HFFc6 (cell line): ENCODE measurements at regions not wholly inside any gene's neighbourhood (a gene's known extent, or its start where the extent isn't known, plus 50 kb on each side); places are given as distances from the start of the nearest gene placed in this dataset.

Experiments
- DNase-seq: peaks from one replicate; pipeline ENCODE4 v3.0.0-alpha.2; 2018
- H3K27ac Mint-ChIP-seq: 2 replicates; pipeline ENCODE4 v1.8.0; 2020; ENCODE audit warnings: mild to moderate bottlenecking, mixed read lengths
- H3K27me3 Mint-ChIP-seq: 2 replicates; pipeline ENCODE4 v1.8.0; 2021; ENCODE audit warnings: mild to moderate bottlenecking, moderate library complexity, mixed read lengths; ENCODE audit not compliant: insufficient read depth
- H3K36me3 Mint-ChIP-seq: 2 replicates; pipeline ENCODE4 v1.8.0; 2021; ENCODE audit warnings: low read depth, mixed read lengths
- H3K4me1 Mint-ChIP-seq: 2 replicates; pipeline ENCODE4 v1.8.0; 2020; ENCODE audit warnings: low read depth, mixed read lengths
- H3K4me3 Mint-ChIP-seq: 2 replicates; pipeline ENCODE4 v1.8.0; 2020; ENCODE audit warnings: mild to moderate bottlenecking, moderate library complexity, mixed read lengths
- H3K9me3 Mint-ChIP-seq: 2 replicates; pipeline ENCODE4 v1.8.0; 2020; ENCODE audit warnings: mild to moderate bottlenecking, mixed read lengths
- TF ChIP-seq, protein P1 (sequence below): fragments of 200-600 bp; sonication (generic); IDR thresholded peaks from 2 replicates; pipeline ENCODE4 v1.5.0; 2021; ENCODE audit warnings: antibody characterized with exemption, mild to moderate bottlenecking

DNA sequence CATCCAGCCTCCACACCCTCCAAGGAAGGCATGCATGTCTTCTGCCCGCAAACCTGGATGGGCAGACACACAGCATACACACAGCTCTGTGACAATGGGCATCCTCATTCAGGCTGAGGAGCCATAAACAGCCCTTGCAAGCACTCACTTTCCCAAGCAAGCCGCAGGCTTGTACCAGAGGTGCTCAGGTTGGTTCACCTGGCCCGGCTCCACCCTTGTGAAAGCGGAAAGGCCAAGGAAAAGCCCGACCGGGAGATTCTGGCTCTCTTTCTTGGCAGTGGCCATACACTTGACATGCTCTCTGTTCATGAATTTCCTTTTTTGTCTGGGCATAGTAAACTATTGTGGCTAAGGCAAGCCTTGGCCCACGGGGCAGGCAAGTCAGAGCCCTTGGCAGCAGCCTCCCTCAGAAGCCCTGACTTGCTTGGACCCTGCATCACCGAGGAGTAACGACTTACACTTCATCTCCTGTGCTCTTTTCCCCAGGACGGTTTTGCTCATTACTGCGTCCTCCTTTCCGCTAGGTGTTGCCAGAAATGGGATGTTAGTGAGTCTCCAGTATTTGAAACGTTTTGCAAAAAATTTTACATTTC is 74.6 kb upstream of the BNC1 start:
- DNase-seq: no peak
- Mint-ChIP-seq H3K4me1 (peaks cover 7% of the 10 kb centered on the region), H3K27me3 (peaks cover 10% of the 10 kb centered on the region), H3K9me3 (no peaks in the 10 kb centered on the region), H3K36me3 (no peaks in the 10 kb centered on the region), H3K27ac (no peak overlapping the region), H3K4me3 (no peak overlapping the region)
- TF ChIP-seq, protein P1, sequence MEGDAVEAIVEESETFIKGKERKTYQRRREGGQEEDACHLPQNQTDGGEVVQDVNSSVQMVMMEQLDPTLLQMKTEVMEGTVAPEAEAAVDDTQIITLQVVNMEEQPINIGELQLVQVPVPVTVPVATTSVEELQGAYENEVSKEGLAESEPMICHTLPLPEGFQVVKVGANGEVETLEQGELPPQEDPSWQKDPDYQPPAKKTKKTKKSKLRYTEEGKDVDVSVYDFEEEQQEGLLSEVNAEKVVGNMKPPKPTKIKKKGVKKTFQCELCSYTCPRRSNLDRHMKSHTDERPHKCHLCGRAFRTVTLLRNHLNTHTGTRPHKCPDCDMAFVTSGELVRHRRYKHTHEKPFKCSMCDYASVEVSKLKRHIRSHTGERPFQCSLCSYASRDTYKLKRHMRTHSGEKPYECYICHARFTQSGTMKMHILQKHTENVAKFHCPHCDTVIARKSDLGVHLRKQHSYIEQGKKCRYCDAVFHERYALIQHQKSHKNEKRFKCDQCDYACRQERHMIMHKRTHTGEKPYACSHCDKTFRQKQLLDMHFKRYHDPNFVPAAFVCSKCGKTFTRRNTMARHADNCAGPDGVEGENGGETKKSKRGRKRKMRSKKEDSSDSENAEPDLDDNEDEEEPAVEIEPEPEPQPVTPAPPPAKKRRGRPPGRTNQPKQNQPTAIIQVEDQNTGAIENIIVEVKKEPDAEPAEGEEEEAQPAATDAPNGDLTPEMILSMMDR: no peak

DNA sequence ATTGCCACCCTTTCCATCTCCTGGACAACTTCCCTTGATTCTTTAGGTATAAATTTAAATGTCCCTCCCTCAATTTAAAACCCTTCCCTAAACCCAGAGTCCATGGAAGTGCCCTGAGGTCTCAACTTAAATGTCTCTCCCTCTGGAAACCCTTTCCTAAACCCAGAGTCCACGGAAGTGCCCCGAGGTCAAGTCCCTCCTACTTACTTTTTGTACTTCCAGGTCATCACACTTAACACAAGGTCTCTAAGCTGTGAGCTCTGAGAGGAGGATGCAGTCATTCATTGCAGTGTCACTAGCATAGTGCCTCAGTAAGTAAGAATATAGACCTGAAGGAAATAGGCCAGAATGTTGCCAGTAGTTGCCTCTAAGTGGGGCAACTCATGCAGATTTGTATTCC is 78.2 kb upstream of the BNC1 start:
- TF ChIP-seq, protein P1: no peak
- H3K27me3 Mint-ChIP-seq: peaks cover 10% of the 10 kb centered on the region
- no peaks in the 10 kb centered on the region for H3K9me3 Mint-ChIP-seq
- no peak overlapping the region for H3K4me3 Mint-ChIP-seq
- H3K36me3 Mint-ChIP-seq: no peaks in the 10 kb centered on the region
- no peak overlapping the region for H3K27ac Mint-ChIP-seq
- H3K4me1 Mint-ChIP-seq: peaks cover 21% of the 10 kb centered on the region
- no peak for DNase-seq

DNA sequence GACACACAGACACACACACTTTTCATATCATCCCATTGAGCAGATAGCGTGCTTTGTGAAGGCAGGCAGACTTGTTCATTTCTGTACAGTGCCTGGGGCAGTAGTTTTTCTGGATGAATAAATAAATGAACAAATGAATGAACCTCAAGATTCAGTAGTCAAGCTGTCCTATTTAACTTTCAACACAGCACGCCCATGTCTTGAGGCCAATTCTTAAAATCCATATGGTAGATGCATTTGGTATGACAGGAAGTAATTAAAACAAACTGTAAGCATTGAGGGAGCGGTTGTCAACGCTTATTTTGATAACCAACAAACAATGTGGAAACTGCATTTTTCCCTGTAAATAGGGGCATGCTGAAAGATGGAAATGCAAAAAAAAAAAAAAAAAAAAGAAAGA is 80.0 kb upstream of the BNC1 start:
- H3K36me3 Mint-ChIP-seq: no peaks in the 10 kb centered on the region
- no peak for DNase-seq
- TF ChIP-seq, protein P1: no peak
- H3K4me1 Mint-ChIP-seq: peaks cover 21% of the 10 kb centered on the region
- H3K9me3 Mint-ChIP-seq: no peaks in the 10 kb centered on the region
- H3K27ac Mint-ChIP-seq: no peak overlapping the region
- peak overlapping the region; percentile 48 for H3K4me3 Mint-ChIP-seq
- H3K27me3 Mint-ChIP-seq: peaks cover 7% of the 10 kb centered on the region

DNA sequence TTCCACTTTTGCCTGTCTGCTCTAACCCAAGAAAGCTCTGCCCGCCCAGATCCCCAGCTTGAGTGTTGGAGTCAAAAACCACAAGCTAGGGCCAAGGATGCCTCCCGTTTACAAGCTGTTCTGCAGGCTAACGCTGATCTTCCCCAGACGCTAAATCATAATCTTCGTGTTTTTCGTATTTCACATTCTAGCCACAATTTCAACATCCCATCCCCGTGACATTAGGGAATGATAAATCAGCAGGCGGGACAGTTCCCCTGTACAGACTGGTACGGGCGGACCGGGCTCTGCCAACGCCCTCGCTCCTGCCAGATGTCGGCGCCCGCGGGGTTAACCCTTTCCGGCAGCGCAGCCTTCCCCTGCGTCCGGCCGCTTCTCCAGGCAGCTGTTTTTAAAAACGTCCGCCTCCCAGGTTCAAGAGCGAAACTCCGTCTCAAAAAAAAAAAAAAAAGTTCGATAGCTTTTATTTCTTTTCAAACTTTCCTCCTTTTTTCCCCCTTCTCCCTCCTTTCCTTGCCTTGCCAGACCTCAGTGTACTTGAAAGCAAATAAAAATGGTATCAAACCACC is 81.0 kb upstream of the BNC1 start:
- no peaks in the 10 kb centered on the region for H3K9me3 Mint-ChIP-seq
- TF ChIP-seq, protein P1: no peak
- no peaks in the 10 kb centered on the region for H3K36me3 Mint-ChIP-seq
- peaks cover 7% of the 10 kb centered on the region for H3K27me3 Mint-ChIP-seq
- peaks cover 21% of the 10 kb centered on the region for H3K4me1 Mint-ChIP-seq
- DNase-seq: peak; percentile 41
- H3K27ac Mint-ChIP-seq: peak overlapping the region; percentile 42
- H3K4me3 Mint-ChIP-seq: peak overlapping the region; percentile 91

DNA sequence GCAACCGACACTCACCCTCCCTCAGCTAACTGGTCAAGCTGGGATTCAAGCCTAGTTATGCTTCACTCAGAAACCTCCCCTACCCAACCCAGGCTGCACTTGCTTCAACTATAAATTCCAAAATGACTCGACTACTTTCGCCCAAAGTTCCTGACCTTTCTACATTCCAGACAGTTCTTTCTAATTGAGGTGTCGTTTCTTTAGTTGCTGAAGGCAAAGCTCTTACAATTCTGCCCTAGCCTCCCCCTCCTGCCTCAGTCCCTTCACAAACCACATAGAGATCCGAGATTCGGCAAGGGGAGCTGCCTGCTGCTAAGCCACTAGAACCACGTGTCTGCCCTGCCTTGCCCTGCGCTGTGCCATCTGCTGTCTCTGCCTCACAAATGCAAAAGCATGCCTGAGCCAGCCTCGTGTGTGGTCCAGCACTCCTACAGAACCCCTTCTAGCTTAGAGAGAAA is 74.7 kb upstream of the SH3GL3 start:
- peak; percentile 6 for DNase-seq
- peaks cover 9% of the 10 kb centered on the region for H3K4me1 Mint-ChIP-seq
- no peaks in the 10 kb centered on the region for H3K9me3 Mint-ChIP-seq
- H3K27me3 Mint-ChIP-seq: peaks cover 22% of the 10 kb centered on the region
- H3K36me3 Mint-ChIP-seq: no peaks in the 10 kb centered on the region
- H3K4me3 Mint-ChIP-seq: no peak overlapping the region
- H3K27ac Mint-ChIP-seq: 0 out of 2 replicates have a peak overlapping the region, but pooled peaks have one; percentile 3
- TF ChIP-seq, protein P1: no peak
